22Rv1 (cell line): ENCODE measurements at regions not wholly inside any gene's neighbourhood (a gene's known extent, or its start where the extent isn't known, plus 50 kb on each side); places are given as distances from the start of the nearest gene placed in this dataset.

ENCODE experiments used
- H3K27ac ChIP-seq: fragments of 450-650 bp; 2 replicates; pipeline ENCODE4 v1.5.1; 2017
- CTCF ChIP-seq: fragments of 450-650 bp; IDR thresholded peaks from 2 replicates; pipeline ENCODE4 v1.5.1; 2017; ENCODE audit warnings: mild to moderate bottlenecking
- ZFX ChIP-seq: fragments of 450-650 bp; IDR thresholded peaks from 2 replicates; pipeline ENCODE4 v1.6.1; 2017; ENCODE audit warnings: antibody characterized with exemption, borderline replicate concordance

GRCh38 chr10:10891124-10892082 lies 126.3 kb upstream of the CELF2 start:
- no peak overlapping the region for H3K27ac ChIP-seq
- TF ChIP-seq ZFX = no peak
- no peak for TF ChIP-seq CTCF

- no peak for TF ChIP-seq ZFX
- TF ChIP-seq CTCF = no peak
- H3K27ac ChIP-seq = no peak overlapping the region
Measured at GRCh38 chr10:10892290-10892875, 125.3 kb upstream of the CELF2 start.

- TF ChIP-seq CTCF (no peak), ZFX (no peak)
- no peak overlapping the region for H3K27ac ChIP-seq
Measured at GRCh38 chr10:10897400-10897799, 120.3 kb upstream of the CELF2 start.

GRCh38 chr10:10901906-10902305 lies 115.8 kb upstream of the CELF2 start:
- TF ChIP-seq ZFX (no peak), CTCF (no peak)
- no peak overlapping the region for H3K27ac ChIP-seq

GRCh38 chr10:10902951-10903350 lies 114.7 kb upstream of the CELF2 start:
- TF ChIP-seq CTCF (no peak), ZFX (no peak)
- H3K27ac ChIP-seq = no peak overlapping the region

- no peak overlapping the region for H3K27ac ChIP-seq
Measured at GRCh38 chr10:10903620-10904019, 114.1 kb upstream of the CELF2 start.

More at GRCh38 chr10:10903620-10904019, 114.1 kb upstream of the CELF2 start:
- TF ChIP-seq CTCF (no peak), ZFX (no peak)
